Hepatocyte (in vitro differentiated cells): ENCODE measurements at regions not wholly inside any gene's neighbourhood (a gene's known extent, or its start where the extent isn't known, plus 50 kb on each side); places are given as distances from the start of the nearest gene placed in this dataset.

ENCODE experiments used
- DNase-seq: peaks from one replicate; pipeline ENCODE4 v3.0.0-alpha.2; 2016; ENCODE audit warnings: low spot score
- H2AFZ ChIP-seq: fragments of 200-600 bp; sonication (generic); 2 replicates; pipeline ENCODE4 v1.6.0; 2016; ENCODE audit warnings: antibody characterized with exemption, mild to moderate bottlenecking
- H3K27ac ChIP-seq: fragments of 200-600 bp; sonication (generic); 2 replicates; pipeline ENCODE4 v1.5.1; 2016; ENCODE audit warnings: mild to moderate bottlenecking
- H3K27me3 ChIP-seq: fragments of 200-600 bp; sonication (generic); 2 replicates; pipeline ENCODE4 v1.6.1; 2016
- H3K36me3 ChIP-seq: fragments of 200-600 bp; sonication (generic); replicated peaks from 2 replicates; pipeline ENCODE4 v1.5.1; 2016; ENCODE audit warnings: low read depth; ENCODE audit not compliant: insufficient read depth
- H3K4me1 ChIP-seq: fragments of 200-600 bp; sonication (generic); 2 replicates; pipeline ENCODE4 v1.5.1; 2016; ENCODE audit warnings: mild to moderate bottlenecking, moderate library complexity; ENCODE audit not compliant: insufficient read depth
- H3K4me2 ChIP-seq: fragments of 200-600 bp; sonication (generic); 2 replicates; pipeline ENCODE4 v1.6.0; 2016
- H3K4me3 ChIP-seq: fragments of 200-600 bp; sonication (generic); 2 replicates; pipeline ENCODE4 v1.5.1; 2016; ENCODE audit warnings: mild to moderate bottlenecking
- H3K79me2 ChIP-seq: fragments of 200-600 bp; sonication (generic); 2 replicates; pipeline ENCODE4 v1.6.0; 2017; ENCODE audit warnings: mild to moderate bottlenecking
- H3K9me2 ChIP-seq: fragments of 200-600 bp; sonication (generic); replicated peaks from 2 replicates; pipeline ENCODE4 v1.6.0; 2017; ENCODE audit warnings: mild to moderate bottlenecking; ENCODE audit not compliant: insufficient read depth
- H3K9me3 ChIP-seq: fragments of 200-600 bp; sonication (generic); 2 replicates; pipeline ENCODE4 v1.5.1; 2016; ENCODE audit warnings: low read depth, mild to moderate bottlenecking
- H4K20me1 ChIP-seq: fragments of 200-600 bp; sonication (generic); 2 replicates; pipeline ENCODE4 v1.6.0; 2016; ENCODE audit warnings: mild to moderate bottlenecking; ENCODE audit not compliant: insufficient read depth, poor library complexity, severe bottlenecking
- EZH2 ChIP-seq: fragments of 200-600 bp; sonication (generic); IDR thresholded peaks from 2 replicates; pipeline ENCODE4 v1.6.1; 2016; ENCODE audit warnings: antibody characterized with exemption, mild to moderate bottlenecking, borderline replicate concordance
- EZH2phosphoT487 ChIP-seq: fragments of 200-600 bp; sonication (generic); IDR thresholded peaks from one replicate; pipeline ENCODE4 v1.6.1; 2018; ENCODE audit warnings: antibody characterized with exemption, mild to moderate bottlenecking, low read depth, moderate library complexity; ENCODE audit not compliant: unreplicated experiment, severe bottlenecking
- WGBS: methylation state at CpG from one replicate; pipeline ENCODE4 v1.1.6; 2016; ENCODE audit warnings: low lambda C conversion rate; ENCODE audit errors: missing lambda C conversion rate; 5-methylcytosine and 5-hydroxymethylcytosine counted together
- TF ChIP-seq, protein P1 (sequence below): fragments of 200-600 bp; sonication (generic); IDR thresholded peaks from 2 replicates; pipeline ENCODE4 v1.5.1; 2016; ENCODE audit warnings: antibody characterized with exemption, mild to moderate bottlenecking; ENCODE audit not compliant: poor library complexity

DNA sequence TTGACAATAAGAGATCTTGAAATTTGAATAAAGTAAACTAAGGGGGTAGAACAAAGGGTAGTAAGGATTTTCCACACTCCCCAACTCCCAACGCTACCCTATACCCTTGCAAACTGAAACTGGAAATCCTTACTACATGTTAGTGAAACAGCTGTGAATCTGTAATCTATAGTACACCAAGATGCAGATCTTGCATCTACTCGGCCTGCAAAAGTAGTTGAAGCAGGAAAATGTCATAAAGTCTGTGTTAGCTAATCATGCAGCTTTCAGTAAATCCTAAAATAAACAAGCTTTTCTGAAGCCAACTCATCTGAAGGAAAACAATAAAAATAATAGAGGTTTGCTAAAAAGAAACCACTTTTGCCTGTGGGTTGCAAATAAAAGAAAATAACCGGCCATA lies 1242.0 kb upstream of the ACO1 start:
- Histone ChIP-seq H3K9me2 (no peaks in the 10 kb centered on the region), H3K4me2 (peak overlapping the region; percentile 33), H4K20me1 (no peaks in the 10 kb centered on the region), H3K4me1 (no peaks in the 10 kb centered on the region), H3K27ac (no peak overlapping the region), H3K27me3 (no peaks in the 10 kb centered on the region), H3K4me3 (no peak overlapping the region), H2AFZ (no peak overlapping the region), H3K9me3 (no peaks in the 10 kb centered on the region), H3K36me3 (no peaks in the 10 kb centered on the region), H3K79me2 (no peaks in the 10 kb centered on the region)
- DNase-seq, result peak; percentile 28
- no peak for TF ChIP-seq EZH2
- TF ChIP-seq EZH2phosphoT487, result peak; percentile 78
- 24% methylated on average over 3 of the region's 3 CpGs for whole genome bisulfite sequencing

DNA sequence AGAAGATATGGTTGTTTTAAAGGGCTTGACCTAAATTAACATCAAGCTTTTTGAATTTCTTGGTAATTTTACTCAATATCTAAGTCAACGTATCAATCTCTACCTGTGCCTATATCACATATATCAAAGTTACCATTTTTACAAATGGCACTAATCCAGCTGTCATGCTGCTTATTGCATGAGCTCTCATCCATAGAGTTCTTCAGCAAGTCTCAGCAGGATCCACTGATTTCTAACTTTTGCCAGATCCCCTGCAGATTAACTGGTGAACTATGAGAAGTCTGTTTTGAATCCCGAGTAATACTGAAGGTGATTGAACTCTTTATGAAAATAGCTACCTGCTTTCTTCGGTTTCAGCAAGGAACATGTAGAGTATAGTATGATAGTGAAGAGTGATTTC lies 1239.8 kb upstream of the ACO1 start:
- no peaks in the 10 kb centered on the region for H3K9me3 ChIP-seq
- H2AFZ ChIP-seq, result no peak overlapping the region
- 88% methylated on average over 3 of the region's 3 CpGs for WGBS
- no peaks in the 10 kb centered on the region for H3K4me1 ChIP-seq
- no peaks in the 10 kb centered on the region for H3K27me3 ChIP-seq
- H3K27ac ChIP-seq, result no peak overlapping the region
- H3K36me3 ChIP-seq, result no peaks in the 10 kb centered on the region
- no peaks in the 10 kb centered on the region for H3K9me2 ChIP-seq
- no peak for TF ChIP-seq EZH2phosphoT487
- no peak for TF ChIP-seq EZH2
- TF ChIP-seq, protein P1, sequence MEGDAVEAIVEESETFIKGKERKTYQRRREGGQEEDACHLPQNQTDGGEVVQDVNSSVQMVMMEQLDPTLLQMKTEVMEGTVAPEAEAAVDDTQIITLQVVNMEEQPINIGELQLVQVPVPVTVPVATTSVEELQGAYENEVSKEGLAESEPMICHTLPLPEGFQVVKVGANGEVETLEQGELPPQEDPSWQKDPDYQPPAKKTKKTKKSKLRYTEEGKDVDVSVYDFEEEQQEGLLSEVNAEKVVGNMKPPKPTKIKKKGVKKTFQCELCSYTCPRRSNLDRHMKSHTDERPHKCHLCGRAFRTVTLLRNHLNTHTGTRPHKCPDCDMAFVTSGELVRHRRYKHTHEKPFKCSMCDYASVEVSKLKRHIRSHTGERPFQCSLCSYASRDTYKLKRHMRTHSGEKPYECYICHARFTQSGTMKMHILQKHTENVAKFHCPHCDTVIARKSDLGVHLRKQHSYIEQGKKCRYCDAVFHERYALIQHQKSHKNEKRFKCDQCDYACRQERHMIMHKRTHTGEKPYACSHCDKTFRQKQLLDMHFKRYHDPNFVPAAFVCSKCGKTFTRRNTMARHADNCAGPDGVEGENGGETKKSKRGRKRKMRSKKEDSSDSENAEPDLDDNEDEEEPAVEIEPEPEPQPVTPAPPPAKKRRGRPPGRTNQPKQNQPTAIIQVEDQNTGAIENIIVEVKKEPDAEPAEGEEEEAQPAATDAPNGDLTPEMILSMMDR, result no peak
- DNase-seq, result no peak
- H3K4me2 ChIP-seq, result no peak overlapping the region
- H4K20me1 ChIP-seq, result no peaks in the 10 kb centered on the region
- H3K4me3 ChIP-seq, result no peak overlapping the region
- H3K79me2 ChIP-seq, result no peaks in the 10 kb centered on the region

DNA sequence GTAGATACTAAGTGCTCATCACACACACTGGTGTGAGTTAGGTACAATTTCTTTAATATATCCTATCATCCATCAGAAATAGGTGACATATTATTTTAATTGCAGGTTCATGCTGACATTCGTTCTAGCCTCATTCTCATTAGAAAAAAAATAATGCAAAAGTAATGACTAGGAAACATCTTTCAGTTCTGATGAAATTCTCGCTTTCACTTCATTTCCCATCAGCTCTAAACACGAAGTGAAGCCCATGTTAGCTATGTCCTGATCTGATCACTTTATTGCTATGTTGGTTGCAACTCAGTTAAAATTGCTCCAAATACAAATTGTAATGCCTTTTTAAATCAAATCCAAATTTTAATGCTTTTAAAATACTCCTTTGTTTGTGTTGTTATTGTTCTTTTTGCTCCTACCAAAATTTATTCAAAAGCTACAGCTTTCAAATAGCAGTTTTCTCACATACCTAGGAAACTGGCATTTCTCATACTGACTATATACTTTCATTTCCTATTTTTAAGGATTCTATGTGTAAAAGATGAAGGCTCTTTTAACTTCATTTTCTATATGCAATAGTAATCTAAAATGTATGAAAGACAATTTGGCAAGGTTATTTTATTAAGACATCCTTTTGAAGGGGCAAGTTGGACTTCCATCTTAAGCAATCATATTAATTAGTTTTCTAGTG lies 1237.8 kb upstream of the ACO1 start:
- Histone ChIP-seq H2AFZ (no peak overlapping the region), H3K27ac (no peak overlapping the region), H3K4me3 (no peak overlapping the region), H3K4me1 (no peaks in the 10 kb centered on the region), H3K9me2 (no peaks in the 10 kb centered on the region), H4K20me1 (no peaks in the 10 kb centered on the region), H3K4me2 (no peak overlapping the region), H3K9me3 (no peaks in the 10 kb centered on the region), H3K79me2 (no peaks in the 10 kb centered on the region), H3K27me3 (no peaks in the 10 kb centered on the region), H3K36me3 (no peaks in the 10 kb centered on the region)
- DNase-seq, result no peak
- WGBS, result 86% methylated on average over 3 of the region's 3 CpGs
- TF ChIP-seq, protein P1, result no peak
- TF ChIP-seq EZH2 (no peak), EZH2phosphoT487 (no peak)

DNA sequence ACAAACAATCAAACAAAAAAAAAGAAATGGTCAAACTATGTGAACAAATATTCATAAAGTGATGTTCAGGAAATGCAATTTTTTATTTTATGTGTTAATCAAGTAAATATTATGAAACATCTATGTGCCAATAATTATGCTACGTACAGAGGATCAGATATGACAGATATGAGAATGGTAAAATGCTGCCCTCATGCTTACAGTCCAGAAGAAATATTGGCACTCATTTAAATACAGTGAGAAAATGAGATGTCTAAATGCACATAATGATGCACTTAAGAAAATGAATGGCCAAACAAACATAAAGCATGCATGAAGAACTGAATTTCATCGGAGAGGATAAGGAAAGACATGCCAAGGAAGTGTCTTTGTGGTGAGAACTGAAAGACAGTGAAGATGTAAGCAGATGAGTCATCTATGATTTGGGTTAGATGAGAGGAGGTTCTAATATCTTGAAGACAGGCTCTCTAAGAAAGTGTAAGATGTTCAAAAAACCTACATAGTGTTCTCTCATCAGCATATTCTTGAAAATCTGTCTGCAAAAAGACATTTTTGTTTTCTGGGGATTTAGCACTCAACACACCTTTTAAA lies 1231.1 kb upstream of the ACO1 start:
- no peaks in the 10 kb centered on the region for H3K36me3 ChIP-seq
- no peak for TF ChIP-seq EZH2
- TF ChIP-seq EZH2phosphoT487, result no peak
- TF ChIP-seq, protein P1, result no peak

More for the DNA sequence above, 1231.1 kb upstream of the ACO1 start:
- H3K9me2 ChIP-seq, result no peaks in the 10 kb centered on the region
- no peak overlapping the region for H3K27ac ChIP-seq
- no peaks in the 10 kb centered on the region for H3K4me1 ChIP-seq
- H3K4me2 ChIP-seq, result no peak overlapping the region
- DNase-seq, result no peak
- WGBS, result 78% methylated on average over 2 of the region's 2 CpGs
- H3K79me2 ChIP-seq, result no peaks in the 10 kb centered on the region
- H3K27me3 ChIP-seq, result no peaks in the 10 kb centered on the region
- no peak overlapping the region for H3K4me3 ChIP-seq
- no peaks in the 10 kb centered on the region for H4K20me1 ChIP-seq
- no peaks in the 10 kb centered on the region for H3K9me3 ChIP-seq
- no peak overlapping the region for H2AFZ ChIP-seq
